ENCODE measurements at regions not wholly inside any gene's neighbourhood (a gene's known extent, or its start where the extent isn't known, plus 50 kb on each side); places are given as distances from the start of the nearest gene placed in this dataset.

GRCh38 chr2:118442046-118442445, 353.8 kb downstream of the INSIG2 start:
- TF ChIP-seq POLR2A (IDR thresholded peaks at IDR 0.05) (no peak), CTCF (IDR thresholded peaks at IDR 0.05) (no peak)

All from thyroid gland (tissue), 4 donors.